Neural cell (in vitro differentiated cells): ENCODE measurements at regions not wholly inside any gene's neighbourhood (a gene's known extent, or its start where the extent isn't known, plus 50 kb on each side); places are given as distances from the start of the nearest gene placed in this dataset.

Source experiments
- EP300 ChIP-seq: fragments of 450-650 bp; conservative IDR thresholded peaks from 2 replicates; pipeline ENCODE4 v1.6.1; 2014; ENCODE audit warnings: antibody characterized with exemption, mild to moderate bottlenecking, moderate library complexity; ENCODE audit not compliant: poor library complexity, severe bottlenecking
- EZH2 ChIP-seq: fragments of 200-600, 300-800 bp; shearing (Covaris generic), sonication (generic); IDR thresholded peaks from 2 replicates; pipeline ENCODE4 v1.6.1; 2014; ENCODE audit warnings: antibody characterized with exemption, low read length, borderline replicate concordance, mild to moderate bottlenecking; ENCODE audit not compliant: insufficient read depth, poor library complexity, severe bottlenecking
- POLR2AphosphoS5 ChIP-seq: IDR thresholded peaks from 2 replicates; pipeline ENCODE4 v1.6.1; 2012
- RAD21 ChIP-seq: fragments of 450-650 bp; conservative IDR thresholded peaks from 2 replicates; pipeline ENCODE4 v1.6.1; 2014; ENCODE audit warnings: antibody characterized with exemption, mild to moderate bottlenecking, moderate library complexity
- SMC3 ChIP-seq: fragments of 450-650 bp; conservative IDR thresholded peaks from 2 replicates; pipeline ENCODE4 v1.6.1; 2014; ENCODE audit warnings: antibody characterized with exemption, mild to moderate bottlenecking, moderate library complexity; ENCODE audit not compliant: poor library complexity
- TF ChIP-seq, protein P1 (sequence below): fragments of 450-650 bp; IDR thresholded peaks from 2 replicates; pipeline ENCODE4 v1.5.1; 2014; ENCODE audit warnings: antibody characterized with exemption, mild to moderate bottlenecking, moderate library complexity; ENCODE audit not compliant: poor library complexity, severe bottlenecking

DNA sequence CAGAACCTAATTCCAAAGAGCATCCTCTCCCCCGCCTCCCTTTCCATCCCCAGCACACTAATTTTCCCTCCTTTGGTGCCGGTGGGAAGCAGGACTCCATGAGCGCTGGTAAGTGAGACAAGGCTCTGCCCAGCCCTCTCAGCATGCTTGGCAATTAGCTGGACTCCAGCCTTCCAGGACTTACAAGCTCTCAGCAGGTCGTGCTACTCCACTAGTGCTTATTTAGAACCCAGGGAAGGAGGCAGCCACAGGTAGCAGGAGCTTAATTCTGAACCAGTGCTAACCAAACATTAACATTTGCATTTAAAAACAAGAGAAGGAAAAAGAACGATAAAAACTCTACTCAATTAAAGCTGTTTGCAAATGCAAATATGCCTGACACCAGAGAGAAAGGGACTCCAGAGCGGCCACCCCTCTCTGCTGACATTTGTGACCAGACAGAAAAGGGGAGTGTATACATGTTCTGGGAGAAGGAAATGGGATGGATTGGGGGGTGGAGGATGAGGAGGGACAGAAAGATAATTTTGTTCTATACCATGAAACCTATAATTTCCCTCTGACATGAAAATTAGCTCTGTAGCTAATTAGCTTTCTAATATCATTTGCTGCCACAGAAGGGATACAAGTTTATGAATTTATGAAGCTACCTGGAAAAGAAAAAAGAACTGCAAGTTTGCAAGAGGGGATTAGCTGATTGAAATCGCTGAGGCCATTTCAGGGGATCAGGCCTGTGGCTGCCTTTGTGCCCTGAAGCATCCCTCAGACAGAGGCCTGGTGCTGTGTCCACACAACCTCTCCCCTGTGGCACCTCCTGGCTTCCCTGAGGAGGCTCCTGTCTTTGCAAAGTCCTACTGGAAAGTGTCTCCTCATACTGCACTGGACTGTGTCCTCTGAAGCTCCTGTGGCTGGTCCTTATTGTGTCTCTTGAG, 266.3 kb downstream of the SEC61B start:
- TF ChIP-seq EP300 (no peak), RAD21 (no peak), POLR2AphosphoS5 (no peak), EZH2 (no peak), SMC3 (no peak)
- TF ChIP-seq, protein P1, sequence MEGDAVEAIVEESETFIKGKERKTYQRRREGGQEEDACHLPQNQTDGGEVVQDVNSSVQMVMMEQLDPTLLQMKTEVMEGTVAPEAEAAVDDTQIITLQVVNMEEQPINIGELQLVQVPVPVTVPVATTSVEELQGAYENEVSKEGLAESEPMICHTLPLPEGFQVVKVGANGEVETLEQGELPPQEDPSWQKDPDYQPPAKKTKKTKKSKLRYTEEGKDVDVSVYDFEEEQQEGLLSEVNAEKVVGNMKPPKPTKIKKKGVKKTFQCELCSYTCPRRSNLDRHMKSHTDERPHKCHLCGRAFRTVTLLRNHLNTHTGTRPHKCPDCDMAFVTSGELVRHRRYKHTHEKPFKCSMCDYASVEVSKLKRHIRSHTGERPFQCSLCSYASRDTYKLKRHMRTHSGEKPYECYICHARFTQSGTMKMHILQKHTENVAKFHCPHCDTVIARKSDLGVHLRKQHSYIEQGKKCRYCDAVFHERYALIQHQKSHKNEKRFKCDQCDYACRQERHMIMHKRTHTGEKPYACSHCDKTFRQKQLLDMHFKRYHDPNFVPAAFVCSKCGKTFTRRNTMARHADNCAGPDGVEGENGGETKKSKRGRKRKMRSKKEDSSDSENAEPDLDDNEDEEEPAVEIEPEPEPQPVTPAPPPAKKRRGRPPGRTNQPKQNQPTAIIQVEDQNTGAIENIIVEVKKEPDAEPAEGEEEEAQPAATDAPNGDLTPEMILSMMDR: no peak
